HG03108 (cell line): ENCODE measurements at regions not wholly inside any gene's neighbourhood (a gene's known extent, or its start where the extent isn't known, plus 50 kb on each side); places are given as distances from the start of the nearest gene placed in this dataset.

ENCODE experiments used
- ATAC-seq: cut with Tn5 transposase; IDR thresholded peaks from one replicate; pipeline ENCODE4 v1.9.1; 2021; ENCODE audit warnings: moderate library complexity; ENCODE audit not compliant: unreplicated experiment

DNA sequence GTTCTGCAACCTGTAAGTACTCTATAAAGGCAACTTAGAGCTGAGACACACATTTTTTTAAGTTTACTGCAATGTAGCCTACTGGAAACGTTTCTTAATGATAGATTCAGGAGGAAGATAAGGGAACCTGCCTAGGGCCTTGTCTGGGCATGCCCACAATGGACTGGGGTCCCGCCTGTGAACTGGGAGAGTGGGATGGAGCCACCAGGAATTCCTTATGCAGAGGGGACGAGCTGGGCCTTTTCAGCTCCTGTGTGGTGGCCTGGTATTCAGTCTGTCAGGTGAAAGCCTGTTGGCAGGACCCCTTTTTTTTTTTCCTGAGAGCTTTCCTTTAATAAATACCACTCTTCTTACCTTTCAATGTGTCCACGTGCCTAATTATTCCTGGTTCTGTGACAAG, 384.4 kb upstream of the ZWINT start:
- ATAC-seq: no peak

DNA sequence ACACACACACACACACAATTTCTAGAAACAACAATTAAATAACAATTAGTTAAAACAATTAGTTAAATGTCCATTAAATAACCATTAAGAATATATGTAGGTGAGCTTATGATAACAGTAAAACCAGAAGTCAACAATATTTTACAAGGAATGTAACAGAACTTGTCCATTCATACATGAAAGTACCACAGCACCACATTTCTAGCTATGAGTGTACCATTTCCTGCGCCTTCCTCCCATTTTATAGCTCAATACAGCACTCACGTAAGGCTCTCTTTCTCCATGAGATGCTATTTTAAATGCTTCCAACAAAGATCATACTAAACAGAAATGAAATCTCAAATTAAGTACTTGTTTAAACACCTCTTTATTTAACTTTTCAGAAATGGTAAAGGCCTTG, 367.3 kb upstream of the ZWINT start:
- no peak for ATAC-seq

GRCh38 chr10:56722912-56723311, 361.9 kb upstream of the ZWINT start:
- no peak for ATAC-seq

- ATAC-seq: no peak
These were observed 354.2 kb upstream of the ZWINT start for GRCh38 chr10:56715262-56715661.

DNA sequence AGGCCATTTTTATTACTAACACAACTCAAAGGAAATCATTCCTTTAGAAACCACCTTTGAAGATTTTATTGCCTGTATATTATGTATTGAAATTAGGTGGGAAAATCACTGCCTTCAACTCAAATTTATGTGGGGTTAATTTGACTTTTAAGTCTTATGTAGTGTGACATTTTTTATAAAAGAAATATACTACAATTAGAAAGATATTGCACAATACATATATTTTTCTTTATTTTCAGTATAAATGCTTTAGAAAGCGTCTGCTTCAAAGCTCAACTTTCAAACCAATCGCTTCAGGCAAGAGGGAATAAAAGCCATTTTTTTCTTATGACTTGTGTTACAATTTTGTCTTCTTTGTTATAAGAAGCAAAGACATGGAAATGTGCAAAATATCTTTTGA, 337.4 kb upstream of the ZWINT start:
- no peak for ATAC-seq

GRCh38 chr10:56679578-56679977, 318.5 kb upstream of the ZWINT start:
- no peak for ATAC-seq

GRCh38 chr10:56662765-56663447, 301.8 kb upstream of the ZWINT start:
- peak; percentile 98 for ATAC-seq

DNA sequence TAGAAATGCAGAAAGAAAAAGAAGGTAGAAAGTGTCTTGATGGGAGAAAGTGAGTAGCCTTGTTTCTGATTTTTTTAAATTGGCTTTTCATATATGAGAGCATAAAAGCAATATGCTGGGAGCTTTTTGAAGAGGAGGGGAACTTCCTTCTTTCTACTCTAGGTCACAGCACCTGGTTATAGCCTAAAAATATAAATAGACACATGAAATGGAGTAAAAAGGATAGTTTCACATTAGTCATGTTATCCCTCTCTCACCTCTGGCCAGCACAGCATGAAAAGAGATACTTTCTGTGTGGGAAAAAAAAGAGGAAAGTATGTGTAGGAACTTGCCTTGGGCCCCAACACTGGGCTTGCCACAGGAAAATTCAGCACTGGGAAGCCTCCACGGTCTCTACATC, 292.2 kb upstream of the ZWINT start:
- ATAC-seq: no peak

DNA sequence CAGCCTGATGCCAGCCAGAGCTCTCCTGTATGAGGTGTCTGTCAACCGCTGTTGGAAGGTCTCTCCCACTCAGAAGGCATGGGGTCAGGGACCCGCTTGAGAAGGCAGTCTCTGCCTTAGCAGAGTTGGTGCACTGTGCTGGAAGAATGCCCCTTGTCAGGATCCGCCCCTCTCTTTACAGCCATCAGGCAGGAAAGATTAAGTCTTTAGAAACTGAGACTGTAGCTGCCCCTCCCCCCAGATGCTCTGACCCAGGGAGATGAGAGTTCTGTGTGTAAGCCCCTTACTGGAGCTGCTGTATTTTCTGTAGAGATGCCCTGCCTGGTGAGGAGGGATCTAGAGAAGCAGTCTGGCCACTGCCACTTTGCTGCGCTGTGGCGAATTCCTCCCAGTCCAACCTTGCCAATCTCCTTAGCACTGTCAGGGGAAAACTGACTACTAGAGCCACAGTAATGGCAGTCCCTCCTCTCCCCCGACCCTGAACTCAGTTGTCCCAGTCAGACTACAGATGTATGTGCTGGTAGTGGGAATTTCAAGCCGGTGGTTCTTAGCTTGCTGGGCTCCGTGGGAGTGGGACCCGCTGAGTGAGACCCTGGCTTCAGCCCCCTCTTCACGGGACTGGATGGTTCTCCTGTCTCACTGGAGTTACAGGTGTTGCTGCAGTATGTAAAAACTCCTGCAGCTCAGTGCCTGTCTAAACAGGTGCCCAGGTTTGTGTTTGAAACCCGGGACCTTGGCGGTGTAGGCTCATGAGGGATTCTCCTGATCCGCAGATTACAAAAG, 285.5 kb upstream of the ZWINT start:
- ATAC-seq: no peak

GRCh38 chr10:56633876-56634452, 272.9 kb upstream of the ZWINT start:
- peak; percentile 98 for ATAC-seq

DNA sequence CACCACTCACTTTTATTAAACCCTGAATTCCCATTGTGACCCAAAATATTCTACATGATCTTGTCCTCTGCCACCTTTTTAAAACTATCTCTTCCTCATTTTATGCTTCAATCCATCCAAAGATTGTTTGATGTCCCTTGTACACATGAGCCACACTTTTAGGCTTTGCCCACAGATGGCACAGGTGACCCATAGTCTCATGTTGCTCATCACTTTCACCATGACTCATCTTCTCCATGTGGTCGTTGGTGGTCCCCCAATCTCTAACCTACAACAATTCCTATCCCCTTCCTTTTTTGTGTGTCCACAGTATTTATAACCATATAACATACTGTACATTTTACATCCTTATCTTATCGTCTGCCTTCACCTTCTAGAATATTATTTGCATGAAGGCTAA, 271.5 kb upstream of the ZWINT start:
- ATAC-seq: peak; percentile 35

DNA sequence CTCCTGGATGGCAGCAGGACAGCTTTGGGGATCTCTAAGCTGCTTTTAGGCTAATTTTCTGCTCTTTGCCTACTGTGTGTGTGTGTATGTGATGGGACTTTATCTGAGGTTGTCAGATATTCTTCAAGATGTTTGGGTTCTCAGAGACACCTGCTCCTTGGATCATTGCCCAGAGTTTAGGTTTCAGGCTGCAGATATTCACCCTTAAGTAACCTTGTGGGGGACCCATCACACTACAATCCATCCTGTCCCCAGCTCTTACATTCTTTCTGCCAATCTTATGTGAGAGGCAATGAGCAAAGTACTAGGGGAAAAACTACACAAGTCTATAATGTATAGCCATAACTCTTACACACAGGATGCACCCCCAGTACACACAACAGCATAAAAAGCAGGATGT, 263.0 kb upstream of the ZWINT start:
- ATAC-seq: peak; percentile 77

GRCh38 chr10:56623064-56623463, 262.0 kb upstream of the ZWINT start:
- no peak for ATAC-seq

DNA sequence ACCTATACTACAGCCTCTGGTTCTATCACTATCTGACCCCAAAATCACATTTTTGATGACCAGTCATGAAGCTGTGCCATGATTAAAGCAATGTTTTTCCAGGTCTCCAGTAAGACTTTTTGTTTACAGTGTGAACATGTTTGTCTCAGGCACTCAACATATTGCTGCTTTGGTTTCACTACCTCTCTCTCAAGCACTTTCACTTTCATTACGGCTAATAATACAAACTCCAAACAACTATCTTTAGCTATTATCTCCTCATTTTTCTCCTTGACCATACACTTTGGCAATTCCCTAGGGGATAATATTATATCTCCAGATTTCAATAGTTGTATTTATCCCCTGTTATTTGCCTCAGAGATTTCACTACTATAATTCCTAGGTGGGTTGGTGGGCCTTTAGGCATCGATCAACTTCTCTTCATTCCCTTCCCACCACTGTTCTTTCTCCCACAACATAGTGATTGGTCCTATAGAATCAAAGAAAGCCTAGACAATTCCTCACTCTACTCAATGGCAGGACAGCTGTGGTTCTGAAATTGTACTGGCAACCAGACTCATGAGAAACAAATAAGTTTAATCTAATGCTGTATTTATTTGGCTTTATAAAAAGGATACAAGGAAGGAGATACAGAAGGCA, 261.4 kb upstream of the ZWINT start:
- ATAC-seq: peak; percentile 58

- ATAC-seq: no peak
These were observed 245.1 kb upstream of the ZWINT start for GRCh38 chr10:56606202-56606601.

GRCh38 chr10:56605051-56605450, 244.0 kb upstream of the ZWINT start:
- ATAC-seq: no peak

- ATAC-seq: no peak
These were observed 243.6 kb upstream of the ZWINT start for GRCh38 chr10:56604624-56605023.

- ATAC-seq: no peak
These were observed 238.1 kb upstream of the ZWINT start for GRCh38 chr10:56599201-56599600.

GRCh38 chr10:56596257-56596656, 235.2 kb upstream of the ZWINT start:
- ATAC-seq: no peak

- ATAC-seq: no peak
These were observed 232.1 kb upstream of the ZWINT start for GRCh38 chr10:56593120-56593519.

DNA sequence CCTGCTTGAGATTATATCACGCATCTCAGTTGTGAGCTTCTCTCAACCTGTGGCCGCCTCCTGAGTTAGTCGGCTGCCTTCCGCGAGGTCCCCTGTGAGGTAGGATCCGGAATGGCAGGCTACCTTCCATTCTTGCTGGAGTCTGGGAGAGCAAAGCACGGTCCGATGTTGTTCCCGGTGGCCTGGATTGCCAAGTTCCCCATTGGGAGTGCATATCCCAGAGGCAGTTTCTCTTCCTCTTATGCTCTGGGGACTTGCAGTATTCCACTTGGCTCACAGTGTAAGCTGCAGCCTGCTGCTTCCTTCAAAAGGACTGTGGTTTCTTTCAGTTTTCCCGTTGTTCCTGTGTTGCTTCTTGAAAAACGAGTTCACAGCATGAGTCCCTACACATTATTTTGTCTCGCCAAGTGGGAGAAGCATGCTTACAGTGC, 225.4 kb upstream of the ZWINT start:
- ATAC-seq: no peak
